H1 (cell line): ENCODE measurements at regions not wholly inside any gene's neighbourhood (a gene's known extent, or its start where the extent isn't known, plus 50 kb on each side); places are given as distances from the start of the nearest gene placed in this dataset.
"Not testable (repeated sequence)": the region's sequence is repeated elsewhere in the genome, so short reads cannot be mapped to it uniquely, and the experiment has no call there.

ENCODE experiments used
- EP300 ChIP-seq, 2 experiments: IDR thresholded peaks; 1 replicate in 1 of 2; 2 replicates in 1 of 2; pipeline ENCODE4 v1.6.1; 2011 to 2012; ENCODE audit warnings: low read depth in 2 of 2, low read length in 2 of 2, mild to moderate bottlenecking in 2 of 2, borderline replicate concordance in 1 of 2, inconsistent platforms in 1 of 2, moderate library complexity in 1 of 2
- EZH2 ChIP-seq: fragments of 200-600 bp; sonication (generic); IDR thresholded peaks from 2 replicates; pipeline ENCODE4 v1.7.1; 2012; ENCODE audit warnings: low read depth, mild to moderate bottlenecking, moderate library complexity, low read length, inconsistent platforms; ENCODE audit not compliant: severe bottlenecking
- FOSL1 ChIP-seq: IDR thresholded peaks from 2 replicates; pipeline ENCODE4 v1.6.1; 2011; ENCODE audit warnings: mild to moderate bottlenecking, low read depth, low read length, moderate library complexity; ENCODE audit not compliant: insufficient read depth
- KDM1A ChIP-seq: fragments of 200-600, 300-600 bp; sonication (generic); IDR thresholded peaks from 2 replicates; pipeline ENCODE4 v1.7.1; 2016; ENCODE audit warnings: mild to moderate bottlenecking, low read length, borderline replicate concordance
- POLR2AphosphoS5 ChIP-seq: IDR thresholded peaks from 2 replicates; pipeline ENCODE4 v1.6.1; 2011; ENCODE audit warnings: low read depth, low read length
- SAP30 ChIP-seq: fragments of 300-600 bp; sonication (generic); IDR thresholded peaks from 2 replicates; pipeline ENCODE4 v1.7.1; 2012; ENCODE audit warnings: low read length, moderate library complexity, mild to moderate bottlenecking, inconsistent platforms; ENCODE audit not compliant: insufficient read depth, insufficient replicate concordance
- SIN3A ChIP-seq, 2 experiments: IDR thresholded peaks in 1 of 2; conservative IDR thresholded peaks in 1 of 2; 2 replicates each; pipeline ENCODE4 v1.6.1; 2011 to 2012; ENCODE audit warnings: low read length in 2 of 2, improper control_type of control experiment in 1 of 2, low read depth in 1 of 2, mild to moderate bottlenecking in 1 of 2
- SP1 ChIP-seq: IDR thresholded peaks from 2 replicates; pipeline ENCODE4 v1.6.1; 2011; ENCODE audit warnings: low read depth, low read length
- TBP ChIP-seq: IDR thresholded peaks from 2 replicates; pipeline ENCODE4 v1.6.1; 2011; ENCODE audit warnings: low read depth, low read length, improper control_type of control experiment
- TF ChIP-seq, protein P1 (sequence below), 3 experiments: IDR thresholded peaks; 1 replicate in 2 of 3; 2 replicates in 1 of 3; pipeline versions ENCODE4 v1.5.1 to v1.6.1; 2011; ENCODE audit warnings: low read length in 3 of 3, mild to moderate bottlenecking in 3 of 3, inconsistent platforms in 2 of 3, low read depth in 1 of 3, moderate library complexity in 1 of 3; ENCODE audit not compliant: insufficient read depth in 1 of 3; ENCODE audit errors: control extremely low read depth in 1 of 3

DNA sequence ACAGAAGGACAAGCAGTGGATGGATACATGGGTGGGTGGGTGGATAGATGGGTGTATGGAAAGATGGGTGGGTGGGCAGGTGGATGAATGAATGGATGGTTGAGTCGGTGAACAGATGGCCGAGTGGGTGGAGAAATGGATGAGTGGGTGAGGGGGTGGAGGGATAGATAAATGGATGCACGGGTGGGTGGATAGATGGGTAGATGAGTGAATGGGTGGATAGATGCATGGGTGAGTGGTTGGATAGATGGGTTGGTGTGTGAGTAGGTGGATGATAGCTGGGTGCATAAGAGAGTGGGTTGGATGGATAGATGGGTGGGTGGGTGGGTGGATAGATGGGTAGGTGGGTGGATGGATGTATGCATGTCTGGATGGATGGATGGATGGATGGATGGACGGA, 134.6 kb downstream of the OTOP1 start:
- TF ChIP-seq SAP30; POLR2AphosphoS5; FOSL1; KDM1A; TBP; SIN3A (conservative IDR thresholded peaks at IDR 0.05 in 1 of 2, IDR thresholded peaks at IDR 0.05 in 1 of 2; ENCODE audit: low read depth in 1 of 2, low read length in 2 of 2); SP1; EZH2; EP300 (IDR thresholded peaks at IDR 0.05; ENCODE audit: borderline replicate concordance in 1 of 2, low read depth in 2 of 2, low read length in 2 of 2): not testable (repeated sequence)
- TF ChIP-seq, protein P1, sequence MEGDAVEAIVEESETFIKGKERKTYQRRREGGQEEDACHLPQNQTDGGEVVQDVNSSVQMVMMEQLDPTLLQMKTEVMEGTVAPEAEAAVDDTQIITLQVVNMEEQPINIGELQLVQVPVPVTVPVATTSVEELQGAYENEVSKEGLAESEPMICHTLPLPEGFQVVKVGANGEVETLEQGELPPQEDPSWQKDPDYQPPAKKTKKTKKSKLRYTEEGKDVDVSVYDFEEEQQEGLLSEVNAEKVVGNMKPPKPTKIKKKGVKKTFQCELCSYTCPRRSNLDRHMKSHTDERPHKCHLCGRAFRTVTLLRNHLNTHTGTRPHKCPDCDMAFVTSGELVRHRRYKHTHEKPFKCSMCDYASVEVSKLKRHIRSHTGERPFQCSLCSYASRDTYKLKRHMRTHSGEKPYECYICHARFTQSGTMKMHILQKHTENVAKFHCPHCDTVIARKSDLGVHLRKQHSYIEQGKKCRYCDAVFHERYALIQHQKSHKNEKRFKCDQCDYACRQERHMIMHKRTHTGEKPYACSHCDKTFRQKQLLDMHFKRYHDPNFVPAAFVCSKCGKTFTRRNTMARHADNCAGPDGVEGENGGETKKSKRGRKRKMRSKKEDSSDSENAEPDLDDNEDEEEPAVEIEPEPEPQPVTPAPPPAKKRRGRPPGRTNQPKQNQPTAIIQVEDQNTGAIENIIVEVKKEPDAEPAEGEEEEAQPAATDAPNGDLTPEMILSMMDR (IDR thresholded peaks at IDR 0.05; ENCODE audit: control extremely low read depth in 1 of 3, insufficient read depth in 1 of 3, low read depth in 1 of 3, low read length in 3 of 3): not testable (repeated sequence)
